Body of pancreas (tissue), 4 donors: ENCODE measurements at regions not wholly inside any gene's neighbourhood (a gene's known extent, or its start where the extent isn't known, plus 50 kb on each side); places are given as distances from the start of the nearest gene placed in this dataset.

Experiments
- ATAC-seq: fragments of 150-250 bp; one replicate; pipeline ENCODE4 v1.9.1; 2016
- DNase-seq, 4 donors: peaks; one replicate each; pipeline ENCODE4 v3.0.0-alpha.2; 2019
- H3K27ac ChIP-seq, 4 donors: fragments of 200-600 bp; sonication (generic); 1 replicate in 3 of 4; 2 replicates in 1 of 4; pipeline versions ENCODE4 v1.5.1 to v1.6.1; 2016 to 2019; ENCODE audit warnings: mild to moderate bottlenecking in 1 of 4, mixed read lengths in 1 of 4, moderate library complexity in 1 of 4
- H3K27me3 ChIP-seq, 2 donors: fragments of 200-600 bp; sonication (generic); one replicate each; pipeline ENCODE4 v1.6.0; 2016; ENCODE audit warnings: mild to moderate bottlenecking in 1 of 2
- H3K36me3 ChIP-seq, 2 donors: fragments of 200-600 bp; sonication (generic); replicated peaks in 1 of 2; 2 replicates each; pipeline ENCODE4 v1.5.1; 2016; ENCODE audit warnings: low read depth in 2 of 2; ENCODE audit not compliant: insufficient read depth in 1 of 2
- H3K4me1 ChIP-seq: fragments of 200-600 bp; sonication (generic); one replicate; pipeline ENCODE4 v1.6.0; 2016
- H3K4me3 ChIP-seq, 2 donors: fragments of 200-600 bp; sonication (generic); 1 replicate in 1 of 2; 2 replicates in 1 of 2; pipeline ENCODE4 v1.5.1; 2016 to 2019
- H3K9me3 ChIP-seq, 3 donors: fragments of 200-600 bp; sonication (generic); 1 replicate in 2 of 3; 2 replicates in 1 of 3; pipeline ENCODE4 v1.5.1; 2016
- CTCF ChIP-seq, 7 experiments: fragments of 450-650 bp in 4 of 7; fragments of 200-600 bp in 3 of 7; sonication (generic) in 3 of 7; IDR thresholded peaks; one replicate each; pipeline ENCODE4 v1.5.1; 2016 to 2019; ENCODE audit warnings: antibody characterized with exemption in 7 of 7
- POLR2A ChIP-seq, 3 donors: fragments of 450-650 bp; IDR thresholded peaks; one replicate each; pipeline ENCODE4 v1.6.1; 2016; ENCODE audit warnings: antibody characterized with exemption in 3 of 3, mild to moderate bottlenecking in 2 of 3
- WGBS, 2 donors: methylation state at CpG; one replicate each; pipeline ENCODE4 v1.1.5; 2017; 5-methylcytosine and 5-hydroxymethylcytosine counted together
- intact Hi-C: fragments of 100-400 bp; cut with DNase I; formaldehyde crosslinking; loops from one replicate; pipeline ENCODE4 v1.15.1; 2023

- H3K27ac ChIP-seq: no peak overlapping the region
- 67 to 71% methylated on average over 2 of the region's 2 CpGs for WGBS, 2 donors
- no peak overlapping the region for H3K4me3 ChIP-seq
- no peak for DNase-seq
- no peak for TF ChIP-seq CTCF (IDR thresholded peaks at IDR 0.05)
- no peak for TF ChIP-seq POLR2A (IDR thresholded peaks at IDR 0.05)
- no peaks in the 10 kb centered on the region for H3K27me3 ChIP-seq
- H3K4me1 ChIP-seq: no peaks in the 10 kb centered on the region
- no peak for ATAC-seq
- no peaks in the 10 kb centered on the region for H3K9me3 ChIP-seq
- no peaks in the 10 kb centered on the region for H3K36me3 ChIP-seq
- intact Hi-C loops: no loop called here
These were observed 86.8 kb upstream of the CTNNB1 start for GRCh38 chr3:41112466-41112865.

GRCh38 chr3:41115069-41115468, 84.2 kb upstream of the CTNNB1 start:
- H3K36me3 ChIP-seq: no peaks in the 10 kb centered on the region
- ATAC-seq: no peak
- TF ChIP-seq CTCF (IDR thresholded peaks at IDR 0.05) (no peak), POLR2A (IDR thresholded peaks at IDR 0.05) (no peak)
- H3K4me1 ChIP-seq: peaks cover under 1% of the 10 kb centered on the region
- WGBS, 2 donors: 93 to 95% methylated on average over 4 of the region's 4 CpGs
- no peak for DNase-seq
- H3K27me3 ChIP-seq: no peaks in the 10 kb centered on the region
- no peak overlapping the region for H3K4me3 ChIP-seq
- intact Hi-C loops: no loop called here
- H3K27ac ChIP-seq: no peak overlapping the region
- H3K9me3 ChIP-seq: no peaks in the 10 kb centered on the region

- no peak for ATAC-seq
- Histone ChIP-seq H3K4me1 (peaks cover 4% of the 10 kb centered on the region), H3K4me3 (no peak overlapping the region), H3K27ac (no peak overlapping the region), H3K36me3 (no peaks in the 10 kb centered on the region), H3K9me3 (no peaks in the 10 kb centered on the region), H3K27me3 (no peaks in the 10 kb centered on the region)
- TF ChIP-seq POLR2A (IDR thresholded peaks at IDR 0.05): no peak
- no peak for TF ChIP-seq CTCF (IDR thresholded peaks at IDR 0.05)
- intact Hi-C loops: no loop called here
- 55 to 57% methylated on average over 6 to 8 of the region's 8 CpGs for WGBS, 2 donors
- no peak for DNase-seq
These were observed 82.5 kb upstream of the CTNNB1 start for GRCh38 chr3:41116851-41117250.

- H3K27me3 ChIP-seq: no peaks in the 10 kb centered on the region
- H3K4me1 ChIP-seq: peaks cover 4% of the 10 kb centered on the region
- H3K36me3 ChIP-seq: no peaks in the 10 kb centered on the region
- ATAC-seq: peak; percentile 57
- H3K27ac ChIP-seq: peak overlapping the region in 1 of 4 donors; percentile 54
- intact Hi-C loops: no loop called here
- DNase-seq: peak; percentile 40 to 90 (median 65)
- WGBS, 2 donors: 48 to 79% methylated on average over 15 of the region's 15 CpGs
- TF ChIP-seq CTCF (IDR thresholded peaks at IDR 0.05) (no peak), POLR2A (IDR thresholded peaks at IDR 0.05) (peak in 1 of 3 donors; percentile 13)
- H3K9me3 ChIP-seq: no peaks in the 10 kb centered on the region
- no peak overlapping the region for H3K4me3 ChIP-seq
These were observed 81.9 kb upstream of the CTNNB1 start for GRCh38 chr3:41117398-41117870.
